ENCODE measurements at regions not wholly inside any gene's neighbourhood (a gene's known extent, or its start where the extent isn't known, plus 50 kb on each side); places are given as distances from the start of the nearest gene placed in this dataset.
"Not testable (repeated sequence)": the region's sequence is repeated elsewhere in the genome, so short reads cannot be mapped to it uniquely, and the experiment has no call there.

GRCh38 chr13:61136093-61136492 is 279.6 kb downstream of the PCDH20 start:
- no peak for DNase-seq

GRCh38 chr13:61135583-61135982 is 280.1 kb downstream of the PCDH20 start:
- DNase-seq = no peak

DNA sequence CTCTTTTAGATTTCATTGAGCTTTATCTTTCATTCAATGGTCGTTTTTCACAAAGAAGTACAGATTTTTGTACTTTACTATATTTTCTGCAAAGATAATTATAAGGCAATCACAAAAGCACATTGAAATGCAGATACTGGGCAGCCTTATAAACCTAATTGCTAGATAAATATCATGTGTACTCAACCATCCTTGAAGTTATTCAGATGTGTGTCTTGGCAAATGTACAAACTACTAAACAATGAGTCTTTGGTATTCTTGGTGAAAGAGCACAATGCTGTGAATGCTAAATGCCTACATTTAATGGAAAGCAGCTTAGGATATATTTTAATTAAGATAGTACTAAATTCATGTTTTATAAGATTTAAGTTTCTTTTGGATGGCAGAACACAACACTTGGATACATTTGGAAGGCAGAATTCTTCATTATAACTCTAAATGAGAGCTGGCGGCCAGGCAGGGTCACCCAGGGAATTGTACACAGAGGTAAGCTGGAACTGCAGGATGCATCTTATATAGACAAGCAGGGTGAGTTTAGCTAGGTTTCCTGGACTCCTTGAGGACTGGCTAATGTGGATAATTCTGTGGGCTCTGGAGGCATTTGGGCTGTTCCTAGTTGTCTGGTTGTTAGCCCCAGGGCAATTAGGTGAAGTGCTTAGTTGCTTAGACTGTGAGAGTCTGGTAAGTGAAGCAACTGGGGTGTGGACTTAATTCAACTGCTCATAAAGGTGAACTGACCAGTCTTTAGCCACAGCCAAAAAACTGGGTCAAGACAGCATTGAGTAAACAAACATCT is 286.6 kb downstream of the PCDH20 start:
- DNase-seq = no peak

GRCh38 chr13:61123538-61124289 is 291.9 kb downstream of the PCDH20 start:
- no peak for DNase-seq

DNA sequence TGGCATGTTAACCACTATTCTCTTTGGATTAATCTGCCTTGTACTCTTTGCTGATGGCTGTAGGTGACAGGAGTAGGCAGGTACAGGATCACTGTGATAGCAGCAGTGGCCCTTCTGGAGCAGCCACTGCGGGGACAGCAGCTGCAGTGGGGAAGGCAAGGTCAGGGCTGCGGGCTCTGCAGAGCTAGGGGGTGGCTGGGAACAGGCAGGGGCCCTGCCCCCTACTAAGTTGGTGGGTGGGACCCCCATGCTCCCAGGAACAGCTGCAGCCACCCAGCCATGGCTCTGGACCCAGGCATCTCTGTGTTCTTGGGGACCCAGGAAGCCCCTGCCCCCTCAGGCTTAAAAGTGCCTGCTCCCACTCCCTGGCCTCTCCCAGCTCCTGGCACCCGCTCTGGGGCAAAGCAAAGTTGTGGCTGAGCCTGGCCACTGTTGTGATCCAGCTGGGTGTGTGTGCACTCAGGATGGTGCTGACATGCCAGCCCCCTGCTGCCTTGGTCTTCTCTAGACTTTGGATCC is 302.4 kb downstream of the PCDH20 start:
- no peak for DNase-seq

- no peak for DNase-seq
Measured at GRCh38 chr13:61111529-61111928, 304.1 kb downstream of the PCDH20 start.

GRCh38 chr13:61110732-61111131 is 304.9 kb downstream of the PCDH20 start:
- DNase-seq = no peak

- no peak for DNase-seq
Measured at GRCh38 chr13:61109741-61110140, 305.9 kb downstream of the PCDH20 start.

DNA sequence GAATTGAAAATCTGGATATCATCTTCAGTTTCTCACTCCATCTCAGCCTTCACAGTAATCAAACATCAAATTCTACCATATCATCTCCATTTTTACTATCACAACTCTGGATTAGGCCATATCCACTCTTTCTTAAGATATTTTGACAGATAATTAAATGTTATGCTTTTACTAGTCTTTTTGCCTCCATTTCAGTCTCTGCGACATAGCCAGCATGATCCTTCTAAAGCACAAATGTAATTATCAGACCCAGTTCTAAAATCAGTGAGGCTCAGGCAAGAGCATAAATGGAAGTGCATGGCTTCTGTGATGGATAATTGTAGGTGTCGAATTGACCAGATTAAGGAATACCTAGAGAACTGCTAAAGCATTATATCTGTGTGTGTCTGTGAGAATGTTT is 307.7 kb downstream of the PCDH20 start:
- no peak for DNase-seq

- DNase-seq = no peak
Measured at GRCh38 chr13:61095885-61096284, 319.8 kb downstream of the PCDH20 start.

GRCh38 chr13:61094865-61095264 is 320.8 kb downstream of the PCDH20 start:
- DNase-seq = no peak

- DNase-seq = not testable (repeated sequence)
Measured at GRCh38 chr13:61089894-61090293, 325.8 kb downstream of the PCDH20 start.

GRCh38 chr13:61086087-61086486 is 329.6 kb downstream of the PCDH20 start:
- DNase-seq = no peak

GRCh38 chr13:61084988-61085387 is 330.7 kb downstream of the PCDH20 start:
- DNase-seq = no peak

GRCh38 chr13:61078976-61079770 is 336.5 kb downstream of the PCDH20 start:
- no peak for DNase-seq

GRCh38 chr13:61052175-61052574 is 363.5 kb downstream of the PCDH20 start:
- DNase-seq = no peak

DNA sequence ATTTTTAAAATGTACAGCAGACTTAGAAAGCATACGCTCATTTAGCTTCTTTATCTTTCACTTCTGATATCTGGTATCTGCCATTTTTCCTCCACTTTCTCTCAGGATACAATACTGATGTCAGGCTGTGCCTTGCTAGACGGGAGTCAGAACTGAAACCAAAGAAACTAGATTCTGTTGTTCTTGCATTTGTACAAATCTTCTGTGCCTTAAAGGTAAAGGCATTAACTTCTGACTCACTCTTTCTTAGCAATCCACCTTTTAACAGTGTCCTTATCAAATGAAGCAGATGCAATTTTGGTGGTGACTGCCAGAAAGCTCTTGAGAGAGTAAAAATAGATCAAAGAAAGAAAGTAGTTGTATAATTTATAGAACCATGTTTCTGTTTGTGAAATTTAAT is 370.4 kb downstream of the PCDH20 start:
- DNase-seq = no peak

DNA sequence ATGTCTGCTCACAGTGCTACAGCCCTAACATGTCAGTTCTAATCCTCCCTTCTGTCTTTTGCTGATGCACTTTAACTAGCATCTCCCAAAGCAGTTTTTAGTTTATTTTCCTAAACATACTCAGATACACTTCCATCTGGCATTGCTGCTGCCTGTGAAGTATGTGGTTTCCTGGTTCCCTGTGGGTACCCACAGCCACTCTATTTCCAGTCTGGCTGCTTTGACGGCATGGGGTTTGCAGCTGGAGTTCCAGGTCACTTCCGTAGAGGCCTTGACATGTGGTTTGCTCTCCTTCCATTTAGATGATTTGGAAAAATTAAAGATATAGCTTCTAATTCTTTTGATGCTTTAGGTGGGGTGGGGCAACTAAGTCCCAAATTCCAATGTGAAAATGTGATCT is 375.5 kb downstream of the PCDH20 start:
- DNase-seq = no peak

DNA sequence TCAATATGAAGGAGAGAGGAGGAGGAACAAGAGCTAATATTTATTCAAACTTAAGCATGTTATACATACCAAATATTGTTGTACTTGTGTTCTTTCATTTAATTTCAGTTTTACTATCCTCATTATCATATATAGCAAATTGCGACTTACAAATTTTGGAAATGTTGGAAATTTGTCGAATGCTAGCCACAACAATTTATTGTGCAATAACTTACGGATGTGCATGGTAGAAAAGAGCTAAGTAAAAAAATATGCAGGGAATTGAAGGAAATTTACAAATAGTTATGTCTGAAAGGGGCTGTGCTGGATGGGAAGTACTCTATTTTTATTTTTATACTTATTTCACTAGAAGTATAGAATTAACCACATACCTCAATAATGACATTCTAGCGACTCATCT is 376.3 kb downstream of the PCDH20 start:
- no peak for DNase-seq

DNA sequence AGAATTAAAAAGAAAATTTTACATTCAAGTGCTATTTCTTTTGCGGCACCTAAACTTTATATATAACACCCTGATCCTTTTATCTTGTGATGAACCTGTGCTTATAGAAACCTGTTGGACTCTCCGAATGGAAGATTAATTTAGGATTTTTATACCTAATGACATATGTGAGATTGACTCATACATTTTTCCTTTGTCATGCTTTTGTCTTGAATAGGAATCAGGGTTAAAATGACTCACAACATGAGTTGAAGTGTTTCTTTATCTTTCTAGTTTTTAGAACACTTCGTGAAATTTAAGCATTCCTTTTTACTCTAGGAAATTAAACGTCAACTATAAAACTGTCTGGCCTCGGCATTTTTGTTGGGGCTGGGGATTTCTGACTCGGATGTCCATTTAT is 378.9 kb downstream of the PCDH20 start:
- DNase-seq = no peak

- DNase-seq = no peak
Measured at GRCh38 chr13:61030445-61030844, 385.2 kb downstream of the PCDH20 start.

DNA sequence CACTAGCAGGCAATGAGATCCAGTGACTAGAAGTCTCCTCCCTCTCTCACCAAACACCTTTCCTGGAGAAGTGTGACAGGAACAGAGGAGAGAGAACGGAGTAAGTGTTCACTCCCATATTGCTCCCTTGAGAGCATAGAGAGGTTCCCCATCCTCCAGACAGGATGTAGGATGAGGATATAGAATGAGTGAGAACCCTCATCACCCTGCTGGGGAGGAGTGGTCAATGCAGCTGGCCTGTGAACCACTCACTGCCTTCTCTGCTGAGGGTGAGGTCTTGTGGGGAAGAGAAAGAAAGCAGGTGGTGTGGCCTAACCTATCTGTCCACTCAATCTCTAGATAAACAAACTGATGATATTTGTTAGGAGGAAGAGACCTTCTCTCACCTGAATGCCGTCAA is 386.6 kb downstream of the PCDH20 start:
- DNase-seq = no peak

DNA sequence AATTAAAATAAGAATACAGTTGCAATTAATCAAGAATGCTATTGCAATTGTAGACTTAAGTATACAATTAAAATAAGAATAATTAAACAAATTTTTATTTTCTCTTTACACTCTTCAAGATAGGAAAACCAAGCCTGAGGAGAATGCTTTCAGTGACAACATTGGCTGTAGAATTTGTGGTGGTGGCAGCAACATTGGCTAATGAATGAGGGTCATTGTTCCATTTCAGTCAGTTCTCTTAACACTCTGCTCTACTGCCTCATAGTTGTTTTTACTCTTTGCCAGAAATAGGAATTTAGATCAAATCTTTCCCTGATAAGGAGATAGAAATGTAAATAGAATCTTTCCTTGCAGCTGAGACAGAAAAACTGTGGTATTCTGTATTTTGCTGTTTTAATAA is 391.6 kb downstream of the PCDH20 start:
- DNase-seq = no peak
